GM23338 (cell line): ENCODE measurements at regions not wholly inside any gene's neighbourhood (a gene's known extent, or its start where the extent isn't known, plus 50 kb on each side); places are given as distances from the start of the nearest gene placed in this dataset.

Experiments used
- ATAC-seq: fragments of 200-7000 bp; cut with Tn5 transposase; 3 replicates; pipeline ENCODE4 v1.9.1; 2020
- DNase-seq: peaks from one replicate; pipeline ENCODE4 v3.0.0-alpha.2; 2015; ENCODE audit warnings: low spot score
- H2AFZ ChIP-seq: fragments of 200-600 bp; sonication (generic); 2 replicates; pipeline ENCODE4 v1.8.0; 2016; ENCODE audit warnings: antibody characterized with exemption, mild to moderate bottlenecking, moderate library complexity
- H3F3A ChIP-seq: fragments of 200-600 bp; sonication (generic); replicated peaks from 2 replicates; pipeline ENCODE4 v1.8.0; 2017; ENCODE audit warnings: antibody characterized with exemption, mixed run types, low read depth
- H3K27ac ChIP-seq: fragments of 200-600 bp; sonication (generic); 2 replicates; pipeline ENCODE4 v1.6.1; 2016; ENCODE audit warnings: low read depth
- H3K27me3 ChIP-seq: fragments of 200-600 bp; sonication (generic); 2 replicates; pipeline ENCODE4 v1.8.0; 2016; ENCODE audit warnings: mild to moderate bottlenecking, mixed run types, moderate library complexity; ENCODE audit not compliant: insufficient read depth
- H3K36me3 ChIP-seq: fragments of 200-600 bp; sonication (generic); 2 replicates; pipeline ENCODE4 v1.8.0; 2016; ENCODE audit warnings: mild to moderate bottlenecking; ENCODE audit not compliant: insufficient read depth
- H3K4me1 ChIP-seq: fragments of 200-600 bp; sonication (generic); 2 replicates; pipeline ENCODE4 v1.8.0; 2016; ENCODE audit warnings: mild to moderate bottlenecking, moderate library complexity; ENCODE audit not compliant: insufficient read depth
- H3K4me2 ChIP-seq: fragments of 200-600 bp; sonication (generic); 2 replicates; pipeline ENCODE4 v1.7.1; 2017; ENCODE audit warnings: mixed run types
- H3K4me3 ChIP-seq: fragments of 200-600 bp; sonication (generic); 2 replicates; pipeline ENCODE4 v1.6.1; 2016; ENCODE audit warnings: mixed run types
- H3K79me2 ChIP-seq: fragments of 200-600 bp; sonication (generic); replicated peaks from 2 replicates; pipeline ENCODE4 v1.8.0; 2017; ENCODE audit warnings: mild to moderate bottlenecking; ENCODE audit not compliant: insufficient read depth
- H3K9me2 ChIP-seq: fragments of 200-600 bp; sonication (generic); 2 replicates; pipeline ENCODE4 v1.8.0; 2017; ENCODE audit not compliant: insufficient read depth
- H4K20me1 ChIP-seq: fragments of 200-600 bp; sonication (generic); replicated peaks from 2 replicates; pipeline ENCODE4 v1.8.0; 2017; ENCODE audit warnings: mild to moderate bottlenecking; ENCODE audit not compliant: insufficient read depth
- H3K27ac Mint-ChIP-seq: 2 replicates; pipeline ENCODE4 v1.8.0; 2020; ENCODE audit warnings: inconsistent platforms, mild to moderate bottlenecking, moderate library complexity, mixed read lengths
- H3K27me3 Mint-ChIP-seq: 3 replicates; pipeline ENCODE4 v1.8.0; 2022; ENCODE audit warnings: low read depth, mild to moderate bottlenecking, moderate library complexity, mixed read lengths, inconsistent platforms; ENCODE audit not compliant: insufficient read depth, poor library complexity
- H3K36me3 Mint-ChIP-seq: 3 replicates; pipeline ENCODE4 v1.8.0; 2021; ENCODE audit warnings: low read depth, mild to moderate bottlenecking, inconsistent platforms, moderate library complexity, mixed read lengths
- H3K4me1 Mint-ChIP-seq: 3 replicates; pipeline ENCODE4 v1.8.0; 2020; ENCODE audit warnings: mild to moderate bottlenecking, inconsistent platforms, mixed read lengths
- H3K4me3 Mint-ChIP-seq: 3 replicates; pipeline ENCODE4 v1.8.0; 2021; ENCODE audit warnings: moderate library complexity, mild to moderate bottlenecking, inconsistent platforms, mixed read lengths
- H3K9me3 Mint-ChIP-seq: 3 replicates; pipeline ENCODE4 v1.8.0; 2020; ENCODE audit warnings: moderate library complexity, mild to moderate bottlenecking, inconsistent platforms, mixed read lengths
- CREB1 ChIP-seq: fragments of 250-450 bp; sonication (Bioruptor Pico); IDR thresholded peaks from 2 replicates; pipeline ENCODE4 v1.5.0; 2020; ENCODE audit warnings: low read depth, mild to moderate bottlenecking, moderate library complexity
- CTCF ChIP-seq, 2 experiments: fragments of 200-600 bp in 1 of 2; sonication (generic) in 1 of 2; conservative IDR thresholded peaks; 2 replicates each; pipeline versions ENCODE4 v1.5.1 to v1.6.1; 2016 to 2017; ENCODE audit warnings: antibody characterized with exemption in 2 of 2, low read depth in 2 of 2, mild to moderate bottlenecking in 2 of 2, moderate library complexity in 1 of 2
- ETS1 ChIP-seq: IDR thresholded peaks from 2 replicates; pipeline ENCODE4 v1.6.1; 2016; ENCODE audit warnings: antibody characterized with exemption
- EZH2 ChIP-seq: fragments of 200-600 bp; sonication (generic); IDR thresholded peaks from one replicate; pipeline ENCODE4 v1.8.0; 2017; ENCODE audit warnings: antibody characterized with exemption, mild to moderate bottlenecking, low read depth; ENCODE audit not compliant: unreplicated experiment
- EZH2phosphoT487 ChIP-seq: fragments of 200-600 bp; sonication (generic); IDR thresholded peaks from one replicate; pipeline ENCODE4 v1.8.1; 2018; ENCODE audit warnings: antibody characterized with exemption; ENCODE audit not compliant: unreplicated experiment
- JUNB ChIP-seq: IDR thresholded peaks from one replicate; pipeline ENCODE4 v1.6.1; 2016; ENCODE audit warnings: antibody characterized with exemption; ENCODE audit not compliant: unreplicated experiment
- NANOG ChIP-seq: IDR thresholded peaks from 2 replicates; pipeline ENCODE4 v1.6.1; 2016; ENCODE audit warnings: antibody characterized with exemption, borderline replicate concordance
- POLR2AphosphoS5 ChIP-seq: IDR thresholded peaks from 2 replicates; pipeline ENCODE4 v1.6.1; 2016; ENCODE audit warnings: antibody characterized with exemption, low read depth
- REST ChIP-seq: IDR thresholded peaks from one replicate; pipeline ENCODE4 v1.6.1; 2018; ENCODE audit warnings: antibody characterized with exemption; ENCODE audit not compliant: unreplicated experiment
- STAT1 ChIP-seq: IDR thresholded peaks from one replicate; pipeline ENCODE4 v1.6.1; 2016; ENCODE audit warnings: antibody characterized with exemption; ENCODE audit not compliant: unreplicated experiment
- ZNF114 ChIP-seq: fragments of 250-450 bp; sonication (Bioruptor Pico); IDR thresholded peaks from 2 replicates; pipeline ENCODE4 v1.5.0; 2020; ENCODE audit warnings: mild to moderate bottlenecking, moderate library complexity
- ZNF331 ChIP-seq: fragments of 250-450 bp; sonication (Bioruptor Pico); IDR thresholded peaks from 2 replicates; pipeline ENCODE4 v1.5.0; 2020; ENCODE audit warnings: low read depth, mild to moderate bottlenecking, moderate library complexity
- ZNF462 ChIP-seq: fragments of 250-450 bp; sonication (Bioruptor Pico); IDR thresholded peaks from 2 replicates; pipeline ENCODE4 v1.5.0; 2020; ENCODE audit warnings: mild to moderate bottlenecking, moderate library complexity

- no peak for TF ChIP-seq CREB1 (CRISPR knock-in tag)
Measured at GRCh38 chr5:105638437-105638836, 2032.3 kb downstream of the EFNA5 start (continued).

GRCh38 chr5:105632043-105632442, 2038.7 kb downstream of the EFNA5 start:
- no peak overlapping the region for H3K4me2 ChIP-seq
- H3K4me3 ChIP-seq, result no peak overlapping the region
- H2AFZ ChIP-seq, result no peak overlapping the region
- H4K20me1 ChIP-seq, result no peaks in the 10 kb centered on the region
- no peaks in the 10 kb centered on the region for H3K9me2 ChIP-seq
- no peaks in the 10 kb centered on the region for H3K36me3 ChIP-seq
- H3F3A ChIP-seq, result no peaks in the 10 kb centered on the region
- Mint-ChIP-seq H3K27me3 (no peaks in the 10 kb centered on the region), H3K4me1 (peaks cover 2% of the 10 kb centered on the region; the same call in 1 of the 3 replicates), H3K4me3 (no peak overlapping the region), H3K27ac (no peak overlapping the region), H3K36me3 (no peaks in the 10 kb centered on the region), H3K9me3 (no peaks in the 10 kb centered on the region)
- no peak overlapping the region for H3K27ac ChIP-seq
- DNase-seq (no peak), ATAC-seq (no peak)
- no peaks in the 10 kb centered on the region for H3K27me3 ChIP-seq
- no peaks in the 10 kb centered on the region for H3K79me2 ChIP-seq
- TF ChIP-seq CTCF (conservative IDR thresholded peaks at IDR 0.05; ENCODE audit: low read depth in 2 of 2), result no peak
- TF ChIP-seq NANOG, result no peak
- TF ChIP-seq REST, result no peak
- no peak for TF ChIP-seq STAT1
- no peak for TF ChIP-seq JUNB
- no peak for TF ChIP-seq ZNF114 (CRISPR knock-in tag)
- no peak for TF ChIP-seq CREB1 (CRISPR knock-in tag)
- no peak for TF ChIP-seq EZH2phosphoT487
- no peak for TF ChIP-seq ETS1
- no peak for TF ChIP-seq ZNF462 (CRISPR knock-in tag)
- no peak for TF ChIP-seq ZNF331 (CRISPR knock-in tag)
- no peak for TF ChIP-seq POLR2AphosphoS5
- TF ChIP-seq EZH2, result no peak
- no peaks in the 10 kb centered on the region for H3K4me1 ChIP-seq
